T-helper 9 cell (primary cell): ENCODE measurements at regions not wholly inside any gene's neighbourhood (a gene's known extent, or its start where the extent isn't known, plus 50 kb on each side); places are given as distances from the start of the nearest gene placed in this dataset.
"Not testable (repeated sequence)": the region's sequence is repeated elsewhere in the genome, so short reads cannot be mapped to it uniquely, and the experiment has no call there.

Source experiments
- DNase-seq: peaks from one replicate; pipeline ENCODE4 v3.0.0-alpha.2; 2020

DNA sequence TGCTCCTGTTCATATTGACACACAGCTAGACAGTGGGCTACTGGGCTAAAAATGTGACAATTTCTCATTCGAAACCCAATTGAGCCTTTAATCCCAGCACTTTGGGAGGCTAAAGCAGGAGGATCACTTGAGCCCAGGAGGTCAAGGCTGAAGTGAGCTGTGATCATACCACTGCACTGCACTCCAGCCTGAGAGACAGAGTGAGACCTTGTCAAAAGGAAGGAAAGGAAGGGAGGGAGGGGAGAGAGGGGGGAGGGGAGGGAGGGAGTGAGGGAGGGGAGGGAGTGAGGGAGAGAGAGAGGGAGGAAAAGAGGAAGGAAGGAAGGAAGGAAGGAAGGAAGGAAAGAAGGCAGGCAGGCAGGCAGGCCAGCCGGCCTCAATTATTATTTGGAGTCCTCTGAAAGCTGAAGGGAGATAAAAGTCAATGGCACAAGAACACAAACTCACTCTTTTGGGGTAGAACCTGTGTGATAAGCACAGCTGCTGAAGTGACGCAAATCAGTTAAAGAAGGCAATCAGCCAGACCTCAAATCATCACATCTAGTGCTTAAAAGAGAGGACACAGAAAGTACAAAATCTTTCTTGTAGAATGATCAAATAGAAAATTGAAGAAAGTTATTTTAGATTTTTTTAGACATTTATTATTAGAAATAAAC lies 98.1 kb downstream of the CCDC71L start:
- no peak for DNase-seq

DNA sequence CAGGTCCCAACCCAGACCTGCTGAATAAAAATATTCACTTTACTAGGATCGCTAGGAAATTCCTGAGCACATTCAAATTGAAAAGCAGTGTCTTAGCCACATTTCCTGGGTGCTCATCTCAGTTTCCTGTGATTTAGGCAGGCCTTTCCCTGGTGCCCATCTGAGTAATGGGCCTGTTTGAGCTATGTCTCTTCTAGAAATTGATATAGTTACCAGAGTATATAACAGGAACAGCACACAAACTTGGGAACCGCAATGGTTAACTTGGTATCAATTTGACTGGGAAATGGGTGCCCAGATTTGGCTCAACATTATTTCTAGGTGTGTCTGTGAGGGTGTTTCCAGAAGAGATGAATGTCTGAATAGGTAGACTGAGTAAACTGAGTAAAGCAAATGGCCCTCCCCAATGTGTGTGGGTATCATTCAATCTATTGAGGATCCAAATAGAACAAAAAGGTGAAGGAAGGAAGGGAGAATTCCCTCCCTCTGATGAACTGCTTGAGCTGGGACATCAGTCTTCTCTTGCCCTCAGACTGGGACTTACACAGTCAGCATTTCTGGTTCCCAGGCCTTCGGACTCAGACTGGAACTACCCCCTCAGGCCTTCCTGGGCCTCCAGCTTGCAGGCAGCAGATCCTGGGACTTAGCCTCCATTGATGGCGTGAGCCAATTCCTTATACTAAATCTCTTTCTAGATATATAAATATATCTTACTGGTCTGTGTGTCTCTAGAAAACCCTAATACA lies 99.1 kb downstream of the CCDC71L start:
- no peak for DNase-seq

DNA sequence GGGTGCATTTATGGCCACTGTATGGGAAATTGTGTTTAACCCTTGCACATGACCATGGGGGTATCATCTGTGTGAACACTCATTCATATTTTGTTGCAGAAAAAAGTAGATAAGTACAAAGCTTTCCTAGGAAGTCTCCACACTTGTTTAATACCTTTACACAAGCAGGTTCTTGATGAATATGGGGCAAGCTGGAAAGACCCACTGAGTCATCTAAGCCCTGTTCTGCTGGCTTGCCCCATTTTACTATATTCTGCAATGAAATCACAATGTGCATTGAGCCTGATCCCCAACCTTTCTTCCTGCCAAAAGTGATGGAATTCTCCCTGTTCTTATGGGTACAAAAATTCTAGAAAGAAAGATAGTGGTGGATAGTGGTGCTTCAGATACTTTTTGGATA lies 99.8 kb downstream of the CCDC71L start:
- DNase-seq, result no peak

DNA sequence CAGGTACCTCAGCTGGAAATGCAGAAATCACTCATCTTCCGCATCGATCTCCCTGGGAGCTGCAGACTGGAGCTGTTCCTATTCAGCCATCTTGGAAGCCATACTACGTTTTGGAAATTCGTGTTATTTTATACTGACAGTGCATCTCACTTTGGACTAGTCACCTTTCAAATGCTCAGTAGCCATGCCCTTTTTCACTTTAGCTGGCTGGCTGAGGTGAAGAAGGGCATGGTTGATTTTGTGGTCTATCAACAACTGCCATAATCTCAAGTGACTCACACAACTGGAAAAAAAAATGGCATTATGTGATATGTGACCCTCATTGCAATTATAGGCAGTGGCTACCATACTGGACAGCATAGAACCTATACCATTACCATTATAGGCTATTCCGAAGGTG lies 100.5 kb downstream of the CCDC71L start:
- no peak for DNase-seq

DNA sequence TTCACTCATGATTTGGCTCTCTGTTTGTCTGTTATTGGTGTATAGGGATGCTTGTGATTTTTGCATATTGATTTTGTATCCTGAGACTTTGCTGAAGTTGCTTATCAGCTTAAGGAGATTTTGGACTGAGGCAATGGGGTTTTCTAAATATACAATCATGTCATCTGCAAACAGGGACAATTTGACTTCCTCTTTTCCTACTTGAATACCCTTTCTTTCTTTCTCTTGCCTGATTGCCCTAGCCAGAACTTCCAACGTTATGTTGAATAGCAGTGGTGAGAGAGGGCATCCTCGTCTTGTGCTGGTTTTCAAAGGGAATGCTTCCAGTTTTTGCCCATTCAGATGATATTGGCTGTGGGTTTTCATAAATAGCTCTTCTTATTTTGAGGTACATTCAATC lies 104.7 kb downstream of the CCDC71L start:
- not testable (repeated sequence) for DNase-seq

DNA sequence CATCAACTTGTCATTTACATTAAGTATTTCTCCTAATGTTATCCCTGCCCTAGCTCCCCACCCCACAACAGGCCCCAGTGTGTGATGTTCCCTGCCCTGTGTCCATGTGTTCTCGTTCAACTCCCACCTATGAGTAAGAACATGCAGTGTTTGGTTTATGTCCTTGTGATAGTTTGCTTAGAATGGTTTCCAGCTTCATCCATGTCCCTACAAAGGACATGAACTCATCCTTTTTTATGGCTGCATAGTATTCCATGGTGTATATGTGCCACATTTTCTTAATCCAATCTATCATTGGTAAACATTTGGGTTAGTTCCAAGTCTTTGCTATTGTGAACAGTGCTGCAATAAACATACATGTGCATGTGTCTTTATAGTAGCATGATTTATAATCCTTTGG lies 106.3 kb downstream of the CCDC71L start:
- DNase-seq, result not testable (repeated sequence)

DNA sequence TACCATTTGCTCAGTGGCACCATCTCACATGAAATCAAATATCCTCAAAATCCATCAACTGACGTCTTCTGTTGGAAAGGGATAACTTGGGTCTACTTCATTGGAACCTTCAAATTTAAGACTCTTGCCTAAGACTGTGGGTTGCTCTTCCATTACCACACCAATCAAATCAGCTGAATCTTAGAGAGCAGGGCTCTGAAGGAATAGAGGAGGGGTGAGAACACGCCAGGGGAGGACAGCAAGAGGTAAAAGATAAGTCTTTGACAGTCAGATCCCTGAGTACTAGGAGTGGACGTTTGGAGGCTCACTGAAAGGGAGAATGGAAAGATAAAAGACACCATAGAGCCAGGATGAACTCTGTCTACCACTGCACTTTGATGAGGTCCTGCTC lies 107.5 kb downstream of the CCDC71L start:
- no peak for DNase-seq

DNA sequence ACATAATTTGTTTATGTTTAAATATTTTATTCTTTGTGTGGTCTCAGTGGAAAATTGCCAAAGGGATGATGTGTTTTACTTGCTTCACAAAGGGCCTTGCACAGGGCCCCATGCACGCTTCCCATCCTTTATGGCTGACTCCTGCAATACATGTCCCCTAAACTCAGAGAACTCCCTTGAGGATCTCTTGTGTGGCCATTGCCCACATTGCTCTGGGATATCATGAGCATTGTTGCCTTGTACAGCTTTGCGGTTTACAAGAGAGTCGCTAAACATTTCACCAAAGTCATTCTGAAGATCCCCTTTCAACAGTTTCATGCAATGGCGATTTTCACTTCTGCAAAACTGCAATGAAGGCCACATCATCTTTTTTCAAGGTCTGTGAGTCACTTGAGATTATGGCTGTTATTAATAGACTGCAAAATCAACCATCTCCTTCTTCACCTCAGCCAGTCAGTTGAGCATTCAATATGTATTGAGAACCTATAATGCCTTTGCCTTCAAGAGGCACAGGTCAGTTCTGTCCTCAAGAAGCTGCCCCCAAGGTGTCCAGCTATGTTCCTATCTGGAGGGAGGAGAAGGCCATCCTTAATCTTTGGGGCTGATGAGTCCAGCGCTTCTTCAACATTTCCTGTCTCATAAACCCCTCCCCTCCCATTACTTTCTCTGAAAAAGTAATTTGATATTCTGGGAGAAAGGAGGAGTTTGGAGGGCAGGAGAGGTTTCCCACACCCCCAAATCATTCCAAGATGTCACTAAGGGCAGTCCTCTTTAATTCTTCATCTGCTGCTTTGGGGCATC lies 108.1 kb downstream of the CCDC71L start:
- DNase-seq, result no peak

DNA sequence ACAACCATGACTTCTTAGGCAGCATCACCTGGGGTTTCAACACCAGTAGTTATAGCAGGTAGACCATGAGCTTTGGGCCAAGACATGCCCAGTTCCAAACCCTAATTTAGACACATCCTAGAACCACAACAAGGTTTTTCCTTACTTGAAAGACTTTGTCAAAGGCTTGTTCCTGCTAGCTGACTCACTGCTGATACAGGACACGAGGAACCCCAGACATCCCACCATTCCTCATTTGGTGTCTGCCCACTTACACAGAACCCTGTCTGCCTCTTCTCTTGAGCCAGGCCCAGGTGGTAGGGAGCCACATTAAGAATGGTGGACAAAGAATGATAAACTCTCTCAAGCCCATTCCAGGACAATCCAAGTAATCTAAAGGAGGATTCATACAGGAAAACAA lies 109.0 kb downstream of the CCDC71L start:
- DNase-seq, result no peak

DNA sequence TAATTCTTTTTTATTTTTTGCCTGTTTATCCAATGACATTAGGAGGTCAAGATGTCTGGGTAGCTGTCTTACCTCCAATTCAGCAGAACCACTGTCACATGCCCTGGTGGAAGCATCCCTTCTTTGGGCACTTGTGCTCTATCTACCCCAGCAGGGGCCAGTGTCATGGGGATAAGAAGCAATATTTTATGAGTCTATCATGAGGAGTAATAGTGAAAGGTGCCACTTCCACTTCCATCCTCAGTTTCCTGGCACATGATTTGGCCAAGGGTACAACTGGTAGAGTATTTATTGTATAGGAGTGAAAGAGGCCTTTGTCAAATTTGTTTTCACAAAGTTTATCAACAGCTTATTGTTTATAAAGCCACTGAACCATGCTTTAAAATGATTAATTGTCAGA lies 112.5 kb downstream of the CCDC71L start:
- no peak for DNase-seq

DNA sequence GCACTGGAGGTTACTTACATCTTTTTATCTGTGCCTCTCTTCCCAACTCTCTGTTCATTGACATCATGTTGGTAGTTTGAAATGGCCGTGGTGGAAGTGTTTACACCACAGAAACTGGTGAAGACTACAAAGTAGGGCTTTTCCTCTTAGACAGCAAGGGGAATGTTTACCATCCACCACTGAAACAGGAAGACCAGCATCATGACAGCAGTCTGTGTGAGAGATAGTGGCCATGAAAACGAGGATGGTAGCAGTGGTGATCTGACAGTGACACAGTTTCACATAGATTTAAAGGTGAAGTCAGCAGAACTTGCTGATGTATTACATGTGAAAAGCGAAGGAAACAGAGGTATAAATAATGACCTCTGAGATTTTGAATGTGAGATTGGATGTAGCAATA lies 115.7 kb downstream of the CCDC71L start:
- DNase-seq, result no peak

DNA sequence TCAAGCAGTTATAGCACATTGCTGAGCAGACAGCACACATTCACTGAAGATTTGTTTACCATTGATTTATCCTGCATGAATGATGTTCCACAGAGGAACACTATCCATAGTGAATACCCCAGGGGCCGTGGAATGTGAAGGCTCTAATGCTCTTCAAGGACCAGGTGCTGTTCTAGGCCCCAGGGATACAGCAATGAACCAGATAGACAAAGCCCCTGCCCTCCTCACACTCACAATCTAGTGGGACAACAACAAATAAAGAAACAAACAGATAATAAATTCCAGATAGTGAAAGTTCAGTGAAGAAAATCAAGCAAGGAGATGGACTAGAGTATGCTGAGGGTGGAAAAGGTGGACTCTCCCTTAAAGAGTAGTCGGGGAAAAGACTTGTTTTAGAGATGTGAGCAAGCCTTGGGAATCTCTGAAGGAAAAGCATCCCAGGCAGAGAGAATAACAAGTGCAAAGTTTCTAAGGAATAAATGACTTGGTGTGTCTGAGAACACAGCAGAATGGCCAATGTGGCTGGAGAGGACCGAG lies 117.7 kb downstream of the CCDC71L start:
- DNase-seq, result no peak

DNA sequence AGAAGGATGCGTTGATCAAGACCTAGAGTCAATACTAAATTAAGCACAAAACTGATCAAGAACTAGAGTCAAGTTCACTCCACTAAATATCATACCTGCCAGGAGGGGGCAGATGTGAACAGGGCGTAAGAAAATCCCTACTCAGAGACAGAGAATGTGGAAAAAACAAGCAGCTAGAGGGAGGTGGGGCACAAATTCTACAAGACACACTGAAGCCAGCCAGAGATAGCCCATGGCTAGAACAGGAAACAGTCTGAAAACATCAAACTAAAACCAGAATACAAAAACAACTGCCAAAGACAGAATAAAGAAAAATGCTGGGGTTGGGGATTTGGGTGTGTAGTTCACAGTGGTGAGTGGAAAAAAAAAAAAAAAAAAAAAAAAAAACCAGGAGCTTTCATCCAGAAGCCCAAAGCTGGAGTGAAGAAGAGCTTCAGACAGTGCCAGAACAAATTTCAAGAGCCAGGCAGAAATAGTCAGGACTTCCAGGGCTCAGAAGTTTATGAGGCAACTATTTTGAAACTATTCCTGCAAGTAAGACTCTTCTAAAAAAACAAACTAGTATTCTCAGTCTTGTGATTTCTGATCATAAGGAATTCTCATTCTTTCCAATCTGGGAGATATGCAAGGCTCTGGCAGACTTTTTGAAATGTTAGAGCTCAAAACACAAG lies 118.3 kb downstream of the CCDC71L start:
- DNase-seq, result peak; percentile 12

DNA sequence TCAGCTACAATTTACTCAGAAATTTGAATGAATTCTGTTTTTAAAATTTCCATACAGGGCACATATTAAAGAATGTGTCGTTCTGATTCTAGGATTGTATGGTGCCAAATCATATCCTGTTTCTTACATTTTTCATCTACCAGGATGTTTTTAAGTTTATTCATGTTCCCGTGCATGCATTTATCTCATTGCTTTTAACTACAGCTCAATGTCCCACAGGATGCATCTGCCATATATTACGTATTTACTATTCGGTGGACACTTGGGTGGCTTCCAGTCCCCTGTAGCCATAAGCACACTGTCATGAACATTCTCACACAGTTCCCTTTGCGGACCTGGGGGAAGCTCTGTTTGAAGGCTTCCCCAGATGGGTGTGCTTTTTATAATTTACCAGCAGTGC lies 122.3 kb downstream of the CCDC71L start:
- no peak for DNase-seq

DNA sequence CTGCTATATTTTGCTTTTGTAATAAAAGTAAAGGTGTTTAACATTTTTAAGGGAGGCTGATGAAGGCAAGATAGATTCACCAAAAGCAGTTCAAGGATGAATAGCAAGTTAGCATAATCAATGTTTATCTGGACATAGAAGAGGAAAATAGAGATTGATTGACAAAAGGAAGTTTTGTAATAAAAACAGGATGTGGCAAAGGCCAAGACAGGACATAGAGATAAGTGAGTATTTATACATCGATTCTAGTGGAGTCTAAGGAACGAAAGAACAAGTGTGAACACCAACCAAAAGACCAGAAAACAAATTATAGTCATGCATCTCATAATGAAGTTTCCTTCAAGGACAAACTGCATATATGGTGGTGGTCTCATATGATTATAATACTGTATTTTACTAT lies 123.8 kb downstream of the CCDC71L start:
- no peak for DNase-seq

DNA sequence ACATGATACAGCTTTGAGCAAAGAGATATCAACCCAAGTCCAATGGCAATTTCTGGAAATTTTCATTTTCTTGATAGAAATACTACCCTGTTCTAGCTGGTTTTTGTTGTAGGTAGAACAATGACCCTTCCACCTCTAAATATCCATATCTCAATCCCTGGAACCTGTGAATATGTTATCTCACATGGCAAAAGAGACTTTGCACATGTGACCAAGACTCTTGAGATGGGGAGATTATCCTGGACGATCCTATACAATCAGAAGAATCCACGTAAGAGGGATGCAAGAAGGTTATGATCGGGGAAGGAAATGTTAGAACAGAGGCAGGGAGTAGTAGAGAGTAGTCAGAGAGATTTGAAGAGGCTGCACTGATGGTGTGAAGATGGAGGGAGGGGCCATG lies 124.9 kb downstream of the CCDC71L start:
- no peak for DNase-seq

DNA sequence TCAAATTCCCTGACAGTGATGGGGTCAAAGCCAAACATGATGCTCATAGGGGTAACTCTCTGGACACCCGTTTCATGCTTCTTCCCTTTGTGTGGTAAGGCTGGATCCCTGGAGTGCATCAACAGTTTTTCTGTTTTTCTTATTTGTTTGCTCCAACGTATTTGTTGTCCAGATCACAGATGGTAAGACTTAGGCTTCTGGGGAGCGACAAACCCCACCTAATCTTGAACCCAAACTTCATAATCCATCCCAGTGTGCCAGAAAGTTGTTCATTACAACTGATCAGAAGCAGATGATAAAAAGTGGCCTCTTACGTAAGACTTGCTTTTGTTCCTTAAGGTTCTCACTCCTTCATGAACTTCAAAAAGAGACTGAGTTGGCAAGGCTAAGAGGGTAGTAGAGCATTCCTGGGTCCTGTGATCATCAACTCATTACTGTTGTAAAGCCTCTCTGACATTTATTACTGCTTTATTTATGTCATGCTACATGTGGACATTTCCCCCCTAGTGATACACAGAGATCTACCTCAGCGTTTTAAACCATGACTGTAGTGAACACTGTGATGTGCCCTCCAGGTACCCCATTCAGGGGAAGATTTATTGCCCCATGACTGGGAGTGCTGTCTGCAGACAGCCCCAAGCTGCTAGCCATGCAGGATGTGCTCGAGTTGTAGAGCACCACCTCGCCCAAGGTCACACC lies 125.6 kb downstream of the CCDC71L start:
- no peak for DNase-seq

DNA sequence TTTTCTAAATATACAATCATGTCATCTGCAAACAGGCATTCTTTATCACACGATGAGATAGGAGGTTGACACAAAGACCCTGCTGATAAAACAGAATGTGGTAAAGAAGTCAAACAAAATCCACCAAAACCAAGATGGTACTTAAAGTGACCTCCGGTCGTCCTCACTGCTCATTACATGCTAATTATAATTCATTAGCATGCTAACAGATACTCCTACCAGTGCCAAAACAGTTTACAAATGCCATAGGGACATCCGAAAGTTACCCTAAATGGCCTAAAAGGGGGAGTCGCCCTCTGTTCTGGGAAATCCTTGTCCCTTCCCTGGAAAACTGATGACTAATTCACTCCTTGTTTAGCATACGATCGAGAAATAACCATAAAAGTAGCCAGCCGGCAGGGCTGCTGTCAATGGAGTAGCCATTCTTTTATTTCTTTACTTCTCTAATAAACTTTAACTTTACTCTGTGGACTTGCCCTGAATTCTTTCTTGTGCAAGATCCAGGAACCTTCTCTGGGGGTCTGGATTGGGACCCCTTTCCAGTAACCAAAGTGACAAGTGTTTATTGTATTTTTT lies 126.6 kb downstream of the CCDC71L start:
- no peak for DNase-seq

DNA sequence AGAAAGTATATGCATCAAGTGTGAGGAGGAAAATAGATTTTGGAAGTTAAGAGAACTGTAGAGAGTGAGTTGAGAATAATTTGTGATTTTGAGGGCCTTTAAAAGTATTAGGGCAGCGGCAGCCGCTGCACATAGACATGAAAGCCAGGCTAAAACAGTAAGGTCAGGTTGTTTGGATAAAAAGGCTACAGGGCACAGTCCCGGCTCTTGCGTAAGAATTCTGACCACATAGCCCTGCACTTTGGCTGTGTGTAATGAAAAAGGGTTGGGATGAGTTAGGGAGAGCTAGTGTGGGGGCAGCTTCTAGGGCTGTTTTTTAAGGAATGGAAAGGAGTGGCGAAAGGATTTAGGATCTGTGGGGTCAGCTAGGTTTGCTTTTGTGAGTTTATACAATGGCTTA lies 130.8 kb downstream of the CCDC71L start:
- not testable (repeated sequence) for DNase-seq

DNA sequence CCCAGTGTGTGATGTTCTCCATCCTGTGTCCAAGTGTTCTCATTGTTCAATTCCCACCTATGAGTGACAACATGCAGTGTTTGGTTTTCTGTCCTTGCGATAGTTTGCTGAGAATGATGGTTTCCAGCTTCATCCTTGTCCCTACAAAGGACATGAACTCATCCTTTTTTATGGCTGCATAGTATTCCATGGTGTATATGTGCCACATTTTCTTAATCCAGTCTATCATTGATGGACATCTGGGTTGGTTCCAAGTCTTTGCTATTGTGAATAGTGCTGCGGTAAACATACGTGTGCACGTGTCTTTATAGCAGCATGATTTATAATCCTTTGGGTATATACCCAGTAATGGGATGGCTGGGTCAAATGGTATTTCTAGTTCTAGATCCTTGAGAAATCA lies 134.3 kb downstream of the CCDC71L start:
- not testable (repeated sequence) for DNase-seq

DNA sequence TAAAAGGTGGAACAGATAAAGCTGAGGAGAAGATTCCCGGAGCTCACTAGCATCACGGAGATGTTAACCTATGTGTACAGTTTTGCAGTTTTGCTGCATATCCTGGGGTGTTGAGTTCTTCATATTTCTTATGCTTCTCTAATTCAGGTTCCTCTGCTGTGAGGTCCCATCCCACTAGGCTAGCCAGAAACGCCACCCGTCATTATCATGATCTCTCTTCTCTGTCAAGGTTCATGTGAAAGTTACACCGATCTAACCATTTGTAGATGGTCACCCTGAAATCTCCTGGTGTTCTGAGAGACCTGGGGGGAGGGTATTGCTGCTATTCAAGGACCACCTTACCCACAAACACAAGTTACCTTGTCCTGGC lies 136.3 kb downstream of the CCDC71L start:
- no peak for DNase-seq

DNA sequence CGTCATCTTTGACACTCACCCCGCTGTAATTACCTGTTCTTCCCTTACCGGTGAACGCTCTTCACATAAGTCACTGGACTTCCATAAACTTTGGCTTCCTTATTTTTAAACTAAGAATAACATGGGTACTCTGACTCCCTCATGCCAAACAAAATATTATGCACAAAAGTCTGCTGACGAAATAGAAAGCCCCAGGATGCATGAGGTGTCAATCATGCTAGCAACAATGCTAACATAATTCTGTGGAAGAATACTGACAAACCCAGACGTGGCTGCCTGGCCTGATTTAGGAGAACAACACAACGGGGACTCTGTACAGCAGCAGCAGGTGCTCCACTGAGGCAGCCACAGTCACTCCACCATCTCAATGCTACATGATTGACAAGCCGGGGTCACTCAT lies 137.5 kb downstream of the CCDC71L start:
- no peak for DNase-seq
